Nephron progenitor cell (in vitro differentiated cells): ENCODE measurements at regions not wholly inside any gene's neighbourhood (a gene's known extent, or its start where the extent isn't known, plus 50 kb on each side); places are given as distances from the start of the nearest gene placed in this dataset.

Experiments
- DNase-seq: peaks from one replicate; pipeline ENCODE4 v3.0.0; 2021
- H3K27ac Mint-ChIP-seq: 2 replicates; pipeline ENCODE4 v1.8.0; 2021; ENCODE audit warnings: mild to moderate bottlenecking, moderate library complexity, mixed read lengths
- H3K27me3 Mint-ChIP-seq: 2 replicates; pipeline ENCODE4 v1.8.0; 2021; ENCODE audit warnings: mild to moderate bottlenecking, low read depth, mixed read lengths; ENCODE audit not compliant: poor library complexity
- H3K36me3 Mint-ChIP-seq: 2 replicates; pipeline ENCODE4 v1.8.0; 2021; ENCODE audit warnings: low read depth, mixed read lengths
- H3K4me1 Mint-ChIP-seq: 2 replicates; pipeline ENCODE4 v1.8.0; 2021; ENCODE audit warnings: mixed read lengths
- H3K4me3 Mint-ChIP-seq: 2 replicates; pipeline ENCODE4 v1.8.0; 2021; ENCODE audit warnings: mild to moderate bottlenecking, moderate library complexity, mixed read lengths
- H3K9me3 Mint-ChIP-seq: 2 replicates; pipeline ENCODE4 v1.8.0; 2021; ENCODE audit warnings: mild to moderate bottlenecking, moderate library complexity, mixed read lengths
- CTCF ChIP-seq: fragments of 200-600 bp; sonication (generic); IDR thresholded peaks from 2 replicates; pipeline ENCODE4 v1.5.0; 2021; ENCODE audit warnings: antibody characterized with exemption

- DNase-seq: no peak
- peaks cover 19% of the 10 kb centered on the region for H3K4me1 Mint-ChIP-seq
- no peaks in the 10 kb centered on the region for H3K36me3 Mint-ChIP-seq
- H3K27me3 Mint-ChIP-seq: peaks cover 26% of the 10 kb centered on the region
- H3K27ac Mint-ChIP-seq: no peak overlapping the region
- TF ChIP-seq CTCF: no peak
- H3K9me3 Mint-ChIP-seq: no peaks in the 10 kb centered on the region
- no peak overlapping the region for H3K4me3 Mint-ChIP-seq
These were observed 186.8 kb upstream of the CXCL12 start for GRCh38 chr10:44571701-44572100.

GRCh38 chr10:44572146-44572545 lies 187.2 kb upstream of the CXCL12 start:
- Mint-ChIP-seq H3K4me3 (no peak overlapping the region), H3K4me1 (peaks cover 23% of the 10 kb centered on the region), H3K27me3 (peaks cover 26% of the 10 kb centered on the region), H3K27ac (no peak overlapping the region), H3K9me3 (no peaks in the 10 kb centered on the region), H3K36me3 (no peaks in the 10 kb centered on the region)
- no peak for DNase-seq
- no peak for TF ChIP-seq CTCF

GRCh38 chr10:44573821-44574220 lies 188.9 kb upstream of the CXCL12 start:
- no peak for DNase-seq
- TF ChIP-seq CTCF: no peak
- Mint-ChIP-seq H3K4me1 (peaks cover 20% of the 10 kb centered on the region), H3K27me3 (peaks cover 29% of the 10 kb centered on the region), H3K4me3 (no peak overlapping the region), H3K27ac (no peak overlapping the region), H3K36me3 (no peaks in the 10 kb centered on the region), H3K9me3 (no peaks in the 10 kb centered on the region)

GRCh38 chr10:44574596-44575480 lies 189.9 kb upstream of the CXCL12 start:
- no peak overlapping the region for H3K27ac Mint-ChIP-seq
- no peaks in the 10 kb centered on the region for H3K36me3 Mint-ChIP-seq

GRCh38 chr10:44575601-44576380 lies 190.9 kb upstream of the CXCL12 start:
- no peak for TF ChIP-seq CTCF
- peaks cover 5% of the 10 kb centered on the region for H3K9me3 Mint-ChIP-seq
- no peak for DNase-seq
- H3K27ac Mint-ChIP-seq: peak overlapping the region; percentile 5
- H3K27me3 Mint-ChIP-seq: peaks cover 30% of the 10 kb centered on the region
- peaks cover 12% of the 10 kb centered on the region for H3K4me1 Mint-ChIP-seq
- H3K36me3 Mint-ChIP-seq: no peaks in the 10 kb centered on the region
- no peak overlapping the region for H3K4me3 Mint-ChIP-seq

More at GRCh38 chr10:44574596-44575480, 189.9 kb upstream of the CXCL12 start:
- H3K4me3 Mint-ChIP-seq: no peak overlapping the region
- TF ChIP-seq CTCF: no peak
- H3K4me1 Mint-ChIP-seq: peaks cover 12% of the 10 kb centered on the region
- peaks cover 27% of the 10 kb centered on the region for H3K27me3 Mint-ChIP-seq
- no peak for DNase-seq
- H3K9me3 Mint-ChIP-seq: peaks cover 5% of the 10 kb centered on the region
